Dendritic cell treated with granulocyte-macrophage colony-stimulating factor and Interleukin-4, amounts not matched to agents 40 ng/mL and 50 ng/mL, for 4 days (primary cell): ENCODE measurements at regions not wholly inside any gene's neighbourhood (a gene's known extent, or its start where the extent isn't known, plus 50 kb on each side); places are given as distances from the start of the nearest gene placed in this dataset.
"Not testable (repeated sequence)": the region's sequence is repeated elsewhere in the genome, so short reads cannot be mapped to it uniquely, and the experiment has no call there.

ENCODE experiments used
- H3K27ac Mint-ChIP-seq: one replicate; pipeline ENCODE4 v1.8.0; 2022; ENCODE audit warnings: mild to moderate bottlenecking, mixed read lengths
- H3K27me3 Mint-ChIP-seq: one replicate; pipeline ENCODE4 v1.8.0; 2022; ENCODE audit warnings: mild to moderate bottlenecking, mixed read lengths
- H3K36me3 Mint-ChIP-seq: one replicate; pipeline ENCODE4 v1.8.0; 2022; ENCODE audit warnings: low read depth, mixed read lengths
- H3K4me1 Mint-ChIP-seq: one replicate; pipeline ENCODE4 v1.8.0; 2022; ENCODE audit warnings: low read depth, mixed read lengths
- H3K4me3 Mint-ChIP-seq: one replicate; pipeline ENCODE4 v1.8.0; 2022; ENCODE audit warnings: mild to moderate bottlenecking, moderate library complexity, mixed read lengths
- H3K9me3 Mint-ChIP-seq: one replicate; pipeline ENCODE4 v1.8.0; 2022; ENCODE audit warnings: mixed read lengths
- intact Hi-C: fragments of 100-400 bp; cut with micrococcal nuclease; formaldehyde crosslinking; loops from one replicate; pipeline ENCODE4 v1.15.0; 2022

GRCh38 chr4:29726938-29727337 is 993.2 kb upstream of the PCDH7 start:
- Mint-ChIP-seq H3K4me3 (no peak overlapping the region), H3K27me3 (no peaks in the 10 kb centered on the region), H3K36me3 (no peaks in the 10 kb centered on the region), H3K9me3 (no peaks in the 10 kb centered on the region), H3K27ac (no peak overlapping the region), H3K4me1 (no peaks in the 10 kb centered on the region)
- intact Hi-C loops, result no loop called here

DNA sequence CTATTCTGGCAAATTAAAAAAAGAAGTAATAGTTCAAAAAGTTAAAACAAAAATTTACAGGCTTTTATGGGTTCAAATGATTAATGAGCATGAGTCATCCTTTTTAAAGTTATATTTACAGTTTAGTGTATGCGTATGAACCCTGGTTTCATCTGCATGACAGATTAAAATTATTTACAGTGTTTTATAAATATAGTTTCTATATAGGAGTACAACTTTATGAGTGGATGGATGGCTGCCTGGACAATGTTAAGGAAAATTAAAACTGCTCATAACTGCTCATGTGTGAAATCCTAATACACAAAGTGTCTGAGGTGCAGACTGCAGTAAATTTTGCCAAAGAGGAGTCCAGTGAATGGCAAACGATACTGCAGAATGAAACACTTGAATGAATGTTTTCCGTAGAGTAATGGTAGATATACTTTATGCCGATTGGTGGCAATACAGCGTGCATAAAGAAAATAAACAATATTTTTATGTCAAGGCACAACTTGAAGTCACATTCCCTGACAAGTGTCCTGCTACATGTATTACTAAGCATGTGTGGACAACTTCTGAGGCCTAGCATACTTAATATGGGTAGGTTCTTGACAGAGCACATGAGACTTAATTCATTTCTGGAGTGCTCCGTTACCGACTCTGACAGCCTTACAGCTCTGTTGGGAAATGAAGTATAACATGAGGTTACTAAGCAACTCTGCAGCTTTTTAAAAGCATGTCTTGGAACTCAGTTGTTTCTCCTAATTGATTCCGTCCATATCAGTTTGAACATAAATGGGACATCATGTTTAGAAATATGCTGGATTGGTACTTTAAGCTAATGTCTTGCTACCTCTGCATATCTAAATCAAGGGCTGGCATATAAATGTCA is 985.6 kb upstream of the PCDH7 start:
- no peak overlapping the region for H3K4me3 Mint-ChIP-seq
- intact Hi-C loops, result no loop called here
- no peaks in the 10 kb centered on the region for H3K4me1 Mint-ChIP-seq
- H3K27ac Mint-ChIP-seq, result no peak overlapping the region
- H3K36me3 Mint-ChIP-seq, result no peaks in the 10 kb centered on the region
- H3K27me3 Mint-ChIP-seq, result no peaks in the 10 kb centered on the region
- no peaks in the 10 kb centered on the region for H3K9me3 Mint-ChIP-seq

GRCh38 chr4:29756966-29757365 is 963.2 kb upstream of the PCDH7 start:
- Mint-ChIP-seq H3K4me3 (no peak overlapping the region), H3K27me3 (no peaks in the 10 kb centered on the region), H3K27ac (no peak overlapping the region), H3K9me3 (no peaks in the 10 kb centered on the region), H3K4me1 (no peaks in the 10 kb centered on the region), H3K36me3 (no peaks in the 10 kb centered on the region)
- intact Hi-C loops, result no loop called here

- H3K4me1 Mint-ChIP-seq, result no peaks in the 10 kb centered on the region
- H3K4me3 Mint-ChIP-seq, result no peak overlapping the region
- intact Hi-C loops, result no loop called here
- H3K27me3 Mint-ChIP-seq, result no peaks in the 10 kb centered on the region
- H3K9me3 Mint-ChIP-seq, result no peaks in the 10 kb centered on the region
- no peaks in the 10 kb centered on the region for H3K36me3 Mint-ChIP-seq
- H3K27ac Mint-ChIP-seq, result no peak overlapping the region
These were observed 958.0 kb upstream of the PCDH7 start for GRCh38 chr4:29762151-29762550.

- Mint-ChIP-seq H3K36me3 (no peaks in the 10 kb centered on the region), H3K4me1 (no peaks in the 10 kb centered on the region), H3K27ac (no peak overlapping the region), H3K4me3 (no peak overlapping the region), H3K27me3 (no peaks in the 10 kb centered on the region), H3K9me3 (peaks cover 9% of the 10 kb centered on the region)
- intact Hi-C loops, result no loop called here
These were observed 949.5 kb upstream of the PCDH7 start for GRCh38 chr4:29770627-29771026.

GRCh38 chr4:29788123-29788522 is 932.0 kb upstream of the PCDH7 start:
- H3K36me3 Mint-ChIP-seq, H3K27ac Mint-ChIP-seq, H3K4me3 Mint-ChIP-seq, intact Hi-C loops, H3K27me3 Mint-ChIP-seq, H3K4me1 Mint-ChIP-seq: not testable (repeated sequence)
- H3K9me3 Mint-ChIP-seq, result peaks cover 31% of the 10 kb centered on the region

DNA sequence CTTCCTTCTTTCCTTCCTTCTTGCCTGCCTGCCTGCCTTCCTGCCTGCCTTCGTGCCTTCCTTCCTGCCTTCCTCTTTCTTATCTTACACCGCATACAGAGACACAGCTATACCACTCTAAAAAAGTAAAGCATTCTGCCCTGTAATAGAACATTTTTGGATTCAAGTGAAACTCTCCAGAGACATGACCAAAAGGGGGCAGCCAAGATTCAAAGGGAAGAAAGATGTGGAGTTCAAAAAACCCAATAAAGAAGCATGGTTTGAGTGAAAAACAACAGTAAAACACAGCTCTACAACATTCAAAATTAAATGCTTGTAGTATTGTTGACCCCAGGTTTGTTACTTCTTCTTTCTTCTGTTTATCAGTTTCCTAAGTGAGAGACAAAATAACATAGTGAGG is 914.9 kb upstream of the PCDH7 start:
- H3K27ac Mint-ChIP-seq, result no peak overlapping the region
- peaks cover 17% of the 10 kb centered on the region for H3K9me3 Mint-ChIP-seq
- H3K4me1 Mint-ChIP-seq, result no peaks in the 10 kb centered on the region
- H3K4me3 Mint-ChIP-seq, result no peak overlapping the region
- intact Hi-C loops, result no loop called here
- H3K36me3 Mint-ChIP-seq, result no peaks in the 10 kb centered on the region
- no peaks in the 10 kb centered on the region for H3K27me3 Mint-ChIP-seq

- Mint-ChIP-seq H3K4me3 (no peak overlapping the region), H3K9me3 (peaks cover 21% of the 10 kb centered on the region), H3K27me3 (no peaks in the 10 kb centered on the region), H3K27ac (no peak overlapping the region), H3K36me3 (no peaks in the 10 kb centered on the region), H3K4me1 (no peaks in the 10 kb centered on the region)
- intact Hi-C loops, result no loop called here
These were observed 914.2 kb upstream of the PCDH7 start for GRCh38 chr4:29805916-29806480.

GRCh38 chr4:29817961-29818360 is 902.2 kb upstream of the PCDH7 start:
- H3K36me3 Mint-ChIP-seq, result no peaks in the 10 kb centered on the region
- no peaks in the 10 kb centered on the region for H3K4me1 Mint-ChIP-seq
- H3K27ac Mint-ChIP-seq, result no peak overlapping the region
- no peak overlapping the region for H3K4me3 Mint-ChIP-seq
- intact Hi-C loops, result no loop called here
- peaks cover 9% of the 10 kb centered on the region for H3K9me3 Mint-ChIP-seq
- no peaks in the 10 kb centered on the region for H3K27me3 Mint-ChIP-seq

GRCh38 chr4:29829067-29829466 is 891.1 kb upstream of the PCDH7 start:
- Mint-ChIP-seq H3K9me3 (peaks cover 18% of the 10 kb centered on the region), H3K4me1 (no peaks in the 10 kb centered on the region), H3K4me3 (no peak overlapping the region), H3K27me3 (no peaks in the 10 kb centered on the region), H3K27ac (no peak overlapping the region), H3K36me3 (no peaks in the 10 kb centered on the region)
- intact Hi-C loops, result no loop called here

GRCh38 chr4:29852537-29852936 is 867.6 kb upstream of the PCDH7 start:
- H3K36me3 Mint-ChIP-seq, result no peaks in the 10 kb centered on the region
- H3K27me3 Mint-ChIP-seq, result no peaks in the 10 kb centered on the region
- intact Hi-C loops, result no loop called here

GRCh38 chr4:29853833-29854232 is 866.3 kb upstream of the PCDH7 start:
- Mint-ChIP-seq H3K4me3 (no peak overlapping the region), H3K27me3 (no peaks in the 10 kb centered on the region), H3K36me3 (no peaks in the 10 kb centered on the region), H3K9me3 (peaks cover 20% of the 10 kb centered on the region), H3K27ac (no peak overlapping the region), H3K4me1 (no peaks in the 10 kb centered on the region)
- intact Hi-C loops, result no loop called here

More at GRCh38 chr4:29852537-29852936, 867.6 kb upstream of the PCDH7 start:
- Mint-ChIP-seq H3K27ac (no peak overlapping the region), H3K9me3 (peaks cover 7% of the 10 kb centered on the region), H3K4me3 (no peak overlapping the region), H3K4me1 (no peaks in the 10 kb centered on the region)

- Mint-ChIP-seq H3K27ac (no peak overlapping the region), H3K9me3 (peaks cover 48% of the 10 kb centered on the region), H3K27me3 (no peaks in the 10 kb centered on the region), H3K4me3 (no peak overlapping the region), H3K36me3 (no peaks in the 10 kb centered on the region), H3K4me1 (no peaks in the 10 kb centered on the region)
- intact Hi-C loops, result no loop called here
These were observed 858.9 kb upstream of the PCDH7 start for GRCh38 chr4:29861307-29861706.

DNA sequence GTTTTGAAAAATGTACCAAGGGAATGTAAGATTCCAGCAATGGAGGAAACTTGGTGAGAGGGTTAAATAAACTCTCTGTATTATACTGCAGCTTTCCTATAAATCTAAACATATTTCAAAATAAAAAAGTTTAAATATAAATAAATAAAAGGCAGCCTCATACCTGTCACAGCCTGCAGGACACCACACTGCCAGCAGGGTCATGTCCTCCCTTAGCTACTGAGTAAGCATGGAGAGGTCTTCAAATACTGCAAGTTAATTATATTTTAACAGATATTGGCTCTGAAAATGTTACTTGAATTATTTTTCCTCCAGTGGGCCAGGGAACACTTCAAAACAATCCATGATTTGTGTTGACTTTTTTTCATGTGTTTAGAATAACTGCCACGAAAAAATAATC is 852.8 kb upstream of the PCDH7 start:
- H3K4me3 Mint-ChIP-seq, result no peak overlapping the region
- peaks cover 21% of the 10 kb centered on the region for H3K9me3 Mint-ChIP-seq
- no peak overlapping the region for H3K27ac Mint-ChIP-seq
- H3K4me1 Mint-ChIP-seq, result no peaks in the 10 kb centered on the region
- H3K27me3 Mint-ChIP-seq, result no peaks in the 10 kb centered on the region
- intact Hi-C loops, result no loop called here
- no peaks in the 10 kb centered on the region for H3K36me3 Mint-ChIP-seq

- Mint-ChIP-seq H3K9me3 (no peaks in the 10 kb centered on the region), H3K4me1 (no peaks in the 10 kb centered on the region), H3K4me3 (no peak overlapping the region), H3K36me3 (no peaks in the 10 kb centered on the region), H3K27me3 (no peaks in the 10 kb centered on the region), H3K27ac (no peak overlapping the region)
- intact Hi-C loops, result no loop called here
These were observed 819.8 kb upstream of the PCDH7 start for GRCh38 chr4:29900336-29900735.
